ENCODE measurements at regions not wholly inside any gene's neighbourhood (a gene's known extent, or its start where the extent isn't known, plus 50 kb on each side); places are given as distances from the start of the nearest gene placed in this dataset.

DNA sequence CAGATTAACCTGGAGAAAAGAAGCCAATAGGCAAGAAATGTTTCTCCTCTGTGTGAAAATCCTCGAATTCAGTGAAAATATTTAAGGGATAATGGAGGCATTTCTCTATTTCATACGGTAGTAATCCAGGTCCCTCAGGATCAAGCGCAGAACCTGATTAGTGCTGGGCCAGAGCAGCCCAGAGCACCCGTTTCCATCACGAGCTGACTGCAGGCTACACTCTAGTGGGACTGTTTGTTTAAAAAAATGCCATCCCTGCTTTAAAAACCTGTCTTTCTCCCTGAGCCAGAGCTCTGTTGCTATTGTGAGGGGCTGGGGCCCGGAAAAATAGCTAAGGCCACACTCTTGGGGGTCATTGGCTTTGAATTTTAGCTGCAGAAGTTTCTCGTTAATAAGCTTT lies 223.2 kb upstream of the E2F8 start:
- TF ChIP-seq, protein P1, sequence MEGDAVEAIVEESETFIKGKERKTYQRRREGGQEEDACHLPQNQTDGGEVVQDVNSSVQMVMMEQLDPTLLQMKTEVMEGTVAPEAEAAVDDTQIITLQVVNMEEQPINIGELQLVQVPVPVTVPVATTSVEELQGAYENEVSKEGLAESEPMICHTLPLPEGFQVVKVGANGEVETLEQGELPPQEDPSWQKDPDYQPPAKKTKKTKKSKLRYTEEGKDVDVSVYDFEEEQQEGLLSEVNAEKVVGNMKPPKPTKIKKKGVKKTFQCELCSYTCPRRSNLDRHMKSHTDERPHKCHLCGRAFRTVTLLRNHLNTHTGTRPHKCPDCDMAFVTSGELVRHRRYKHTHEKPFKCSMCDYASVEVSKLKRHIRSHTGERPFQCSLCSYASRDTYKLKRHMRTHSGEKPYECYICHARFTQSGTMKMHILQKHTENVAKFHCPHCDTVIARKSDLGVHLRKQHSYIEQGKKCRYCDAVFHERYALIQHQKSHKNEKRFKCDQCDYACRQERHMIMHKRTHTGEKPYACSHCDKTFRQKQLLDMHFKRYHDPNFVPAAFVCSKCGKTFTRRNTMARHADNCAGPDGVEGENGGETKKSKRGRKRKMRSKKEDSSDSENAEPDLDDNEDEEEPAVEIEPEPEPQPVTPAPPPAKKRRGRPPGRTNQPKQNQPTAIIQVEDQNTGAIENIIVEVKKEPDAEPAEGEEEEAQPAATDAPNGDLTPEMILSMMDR (IDR thresholded peaks at IDR 0.05; ENCODE audit: borderline replicate concordance, extremely low read depth, low read length, poor library complexity, severe bottlenecking), result no peak
- TF ChIP-seq EZH2 (IDR thresholded peaks at IDR 0.05; ENCODE audit: borderline replicate concordance, low read depth, low read length, severe bottlenecking), result no peak
